OCI-LY1 (cell line): ENCODE measurements at regions not wholly inside any gene's neighbourhood (a gene's known extent, or its start where the extent isn't known, plus 50 kb on each side); places are given as distances from the start of the nearest gene placed in this dataset.

Experiments
- CTCF ChIP-seq: fragments of 200-600 bp; sonication (generic), shearing (Covaris generic); IDR thresholded peaks from 2 replicates; pipeline ENCODE4 v1.5.1; 2017; ENCODE audit warnings: mild to moderate bottlenecking, antibody characterized with exemption, low read length, moderate library complexity, mixed read lengths
- EZH2 ChIP-seq: fragments of 200-600 bp; sonication (generic), shearing (Covaris generic); IDR thresholded peaks from 2 replicates; pipeline ENCODE4 v1.8.0; 2017; ENCODE audit warnings: borderline replicate concordance, mixed run types, mild to moderate bottlenecking, antibody characterized with exemption, low read length, moderate library complexity, mixed read lengths

- TF ChIP-seq CTCF, result no peak
- TF ChIP-seq EZH2, result no peak
Observed at GRCh38 chr10:36141856-36142560, 499.9 kb upstream of the FZD8 start.
